Large intestine (tissue), 3 donors: ENCODE measurements at regions not wholly inside any gene's neighbourhood (a gene's known extent, or its start where the extent isn't known, plus 50 kb on each side); places are given as distances from the start of the nearest gene placed in this dataset.

Experiments used
- DNase-seq, 2 donors: peaks; one replicate each; pipeline versions ENCODE4 v3.0.0 to v3.0.0-alpha.2; 2013
- H3K27ac ChIP-seq: one replicate; pipeline ENCODE4 v1.5.1; 2013; ENCODE audit warnings: low read length
- H3K27me3 ChIP-seq: 2 replicates; pipeline ENCODE4 v1.6.1; 2013; ENCODE audit warnings: low read length; ENCODE audit not compliant: control insufficient read depth, insufficient read depth
- H3K36me3 ChIP-seq: 2 replicates; pipeline ENCODE4 v1.6.1; 2013; ENCODE audit warnings: low read length; ENCODE audit not compliant: control insufficient read depth, insufficient read depth
- H3K4me1 ChIP-seq: one replicate; pipeline ENCODE4 v1.6.1; 2013; ENCODE audit warnings: low read length; ENCODE audit not compliant: control insufficient read depth, insufficient read depth
- H3K4me3 ChIP-seq: one replicate; pipeline ENCODE4 v1.5.1; 2013; ENCODE audit warnings: low read length
- H3K9me3 ChIP-seq: one replicate; pipeline ENCODE4 v1.6.1; 2013; ENCODE audit warnings: mild to moderate bottlenecking, low read depth, low read length, moderate library complexity; ENCODE audit not compliant: control insufficient read depth
- WGBS: methylation state at CpG from one replicate; pipeline ENCODE4 v1.1.5; 2013; ENCODE audit warnings: low lambda C conversion rate; ENCODE audit not compliant: insufficient coverage; 5-methylcytosine and 5-hydroxymethylcytosine counted together

DNA sequence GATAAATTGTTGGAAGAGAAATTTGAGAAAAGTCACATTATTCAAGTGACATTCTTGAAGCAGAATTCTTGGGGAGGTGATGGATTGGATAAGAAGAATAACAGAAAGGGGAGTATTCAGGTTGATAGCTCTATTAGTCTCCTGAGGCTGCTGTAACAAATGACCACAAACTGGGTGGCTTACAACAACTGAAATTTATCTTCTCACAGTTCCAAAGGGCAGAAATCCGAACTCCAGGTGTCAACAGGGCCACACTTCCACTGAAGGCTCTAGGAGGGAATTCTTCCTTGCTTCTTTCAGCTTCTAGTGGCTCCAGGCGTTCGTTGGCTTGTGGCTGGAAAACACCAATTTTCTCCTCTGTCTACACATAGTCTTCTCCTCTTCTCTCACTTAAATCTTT lies 99.8 kb downstream of the TES start:
- no peaks in the 10 kb centered on the region for H3K36me3 ChIP-seq
- no peaks in the 10 kb centered on the region for H3K4me1 ChIP-seq
- H3K27ac ChIP-seq: no peak overlapping the region
- no peak overlapping the region for H3K4me3 ChIP-seq
- DNase-seq: no peak
- no CpG with 5 or more reads among the region's 3 CpGs for WGBS
- no peaks in the 10 kb centered on the region for H3K27me3 ChIP-seq
- no peaks in the 10 kb centered on the region for H3K9me3 ChIP-seq

DNA sequence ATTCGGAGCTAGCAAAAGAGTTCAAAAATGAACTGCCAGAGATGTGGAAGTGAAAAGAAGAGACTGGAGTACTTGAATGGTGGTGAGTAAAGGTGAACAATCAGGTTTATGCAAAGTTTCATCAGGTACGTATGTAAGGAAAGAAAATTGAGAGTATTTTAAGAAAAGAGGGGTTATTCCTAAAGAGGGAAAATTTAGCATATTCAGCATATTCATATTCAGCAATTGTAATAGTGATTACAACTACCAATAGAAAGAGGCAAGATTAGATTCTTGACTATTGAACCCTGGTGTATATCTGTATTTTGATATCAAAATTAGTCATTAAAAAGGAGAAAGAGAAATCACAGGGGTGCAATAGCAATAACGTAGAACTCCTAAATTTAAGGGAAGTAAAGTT lies 100.9 kb downstream of the TES start:
- H3K9me3 ChIP-seq: no peaks in the 10 kb centered on the region
- no peaks in the 10 kb centered on the region for H3K4me1 ChIP-seq
- WGBS: 92% methylated on average over 3 of the region's 3 CpGs
- H3K36me3 ChIP-seq: no peaks in the 10 kb centered on the region
- no peak overlapping the region for H3K27ac ChIP-seq
- DNase-seq: no peak
- no peak overlapping the region for H3K4me3 ChIP-seq
- no peaks in the 10 kb centered on the region for H3K27me3 ChIP-seq

GRCh38 chr7:116311816-116312471 lies 101.6 kb downstream of the TES start:
- no peak for DNase-seq
- no peaks in the 10 kb centered on the region for H3K36me3 ChIP-seq
- no peak overlapping the region for H3K27ac ChIP-seq
- no peaks in the 10 kb centered on the region for H3K9me3 ChIP-seq
- no peaks in the 10 kb centered on the region for H3K27me3 ChIP-seq
- no peak overlapping the region for H3K4me3 ChIP-seq
- H3K4me1 ChIP-seq: no peaks in the 10 kb centered on the region
- 89% methylated on average over 1 of the region's 3 CpGs for WGBS

GRCh38 chr7:116315293-116315692 lies 105.0 kb downstream of the TES start:
- no peaks in the 10 kb centered on the region for H3K27me3 ChIP-seq
- no peak for DNase-seq
- H3K4me3 ChIP-seq: no peak overlapping the region
- H3K36me3 ChIP-seq: no peaks in the 10 kb centered on the region
- WGBS: no CpG with 5 or more reads among the region's 6 CpGs
- H3K9me3 ChIP-seq: peaks cover 4% of the 10 kb centered on the region
- no peaks in the 10 kb centered on the region for H3K4me1 ChIP-seq
- H3K27ac ChIP-seq: no peak overlapping the region

DNA sequence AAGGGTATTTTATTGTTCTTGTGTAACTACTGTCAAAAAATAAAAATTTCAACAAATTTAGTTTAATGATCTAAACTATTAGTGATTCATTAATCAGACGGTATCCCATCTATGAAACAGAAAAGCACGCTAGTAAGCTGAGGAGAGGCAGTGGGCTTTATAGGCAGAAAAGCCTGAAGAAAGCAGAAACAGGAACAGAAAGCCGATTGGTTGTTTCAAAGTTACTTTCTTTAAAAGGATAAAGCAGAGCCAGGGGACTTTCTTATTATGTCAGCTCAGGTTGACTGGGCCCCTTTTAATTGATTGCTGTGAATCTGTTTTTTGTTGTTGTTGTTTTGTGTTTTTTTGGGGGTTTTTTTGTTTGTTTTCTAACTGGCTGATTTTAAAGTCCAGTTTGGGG lies 105.5 kb downstream of the TES start:
- peaks cover 4% of the 10 kb centered on the region for H3K9me3 ChIP-seq
- no peaks in the 10 kb centered on the region for H3K36me3 ChIP-seq
- no peak overlapping the region for H3K4me3 ChIP-seq
- no peak for DNase-seq
- 89% methylated on average over 2 of the region's 3 CpGs for WGBS
- H3K4me1 ChIP-seq: no peaks in the 10 kb centered on the region
- H3K27me3 ChIP-seq: no peaks in the 10 kb centered on the region
- H3K27ac ChIP-seq: no peak overlapping the region

GRCh38 chr7:116316838-116317628 lies 106.7 kb downstream of the TES start:
- Histone ChIP-seq H3K27ac (no peak overlapping the region), H3K4me3 (no peak overlapping the region), H3K4me1 (no peaks in the 10 kb centered on the region), H3K36me3 (no peaks in the 10 kb centered on the region), H3K27me3 (no peaks in the 10 kb centered on the region), H3K9me3 (peaks cover 4% of the 10 kb centered on the region)
- no CpG with 5 or more reads among the region's 7 CpGs for WGBS
- DNase-seq: peak in 1 of 2 donors; percentile 14

GRCh38 chr7:116317907-116318306 lies 107.6 kb downstream of the TES start:
- Histone ChIP-seq H3K9me3 (peaks cover 4% of the 10 kb centered on the region), H3K27me3 (no peaks in the 10 kb centered on the region), H3K4me3 (no peak overlapping the region), H3K4me1 (no peaks in the 10 kb centered on the region), H3K36me3 (no peaks in the 10 kb centered on the region), H3K27ac (no peak overlapping the region)
- no peak for DNase-seq
- WGBS: 90% methylated on average over 2 of the region's 4 CpGs

- Histone ChIP-seq H3K27ac (no peak overlapping the region), H3K36me3 (no peaks in the 10 kb centered on the region), H3K9me3 (peaks cover 4% of the 10 kb centered on the region), H3K27me3 (no peaks in the 10 kb centered on the region), H3K4me1 (no peaks in the 10 kb centered on the region), H3K4me3 (no peak overlapping the region)
- no peak for DNase-seq
- WGBS: 100% methylated on average over 2 of the region's 2 CpGs
Measured at GRCh38 chr7:116322541-116322940, 112.2 kb downstream of the TES start.

- Histone ChIP-seq H3K36me3 (no peaks in the 10 kb centered on the region), H3K27me3 (no peaks in the 10 kb centered on the region), H3K4me3 (no peak overlapping the region), H3K9me3 (peaks cover 2% of the 10 kb centered on the region), H3K27ac (no peak overlapping the region), H3K4me1 (no peaks in the 10 kb centered on the region)
- no peak for DNase-seq
- no CpG with 5 or more reads among the region's 2 CpGs for WGBS
Measured at GRCh38 chr7:116324582-116324981, 114.2 kb downstream of the TES start.

DNA sequence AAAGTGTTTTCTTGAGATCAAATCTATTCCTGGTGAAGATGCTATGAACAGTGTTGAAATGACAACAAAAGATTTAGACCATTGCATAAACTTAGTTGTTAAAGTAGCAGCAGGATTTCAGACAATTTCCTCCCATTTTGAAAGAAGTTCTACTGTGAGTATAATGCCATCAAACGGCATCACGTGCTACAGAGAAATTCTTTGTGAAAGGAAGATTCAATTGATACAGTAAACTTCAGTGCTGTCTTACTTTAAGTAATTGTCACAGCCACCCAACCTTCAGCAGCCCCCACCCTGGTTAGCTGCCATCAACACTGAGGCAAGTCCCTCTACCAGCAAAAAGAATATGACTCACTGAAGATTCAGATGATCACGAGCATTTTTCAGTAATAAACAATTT lies 115.2 kb downstream of the TES start:
- no peak for DNase-seq
- WGBS: 100% methylated on average over 1 of the region's 3 CpGs
- H3K9me3 ChIP-seq: no peaks in the 10 kb centered on the region
- no peak overlapping the region for H3K27ac ChIP-seq
- no peak overlapping the region for H3K4me3 ChIP-seq
- H3K36me3 ChIP-seq: no peaks in the 10 kb centered on the region
- H3K4me1 ChIP-seq: no peaks in the 10 kb centered on the region
- no peaks in the 10 kb centered on the region for H3K27me3 ChIP-seq

GRCh38 chr7:116327135-116327534 lies 116.8 kb downstream of the TES start:
- Histone ChIP-seq H3K36me3 (no peaks in the 10 kb centered on the region), H3K27ac (no peak overlapping the region), H3K9me3 (no peaks in the 10 kb centered on the region), H3K4me1 (no peaks in the 10 kb centered on the region), H3K4me3 (no peak overlapping the region), H3K27me3 (no peaks in the 10 kb centered on the region)
- DNase-seq: no peak
- WGBS: no CpG with 5 or more reads among the region's 4 CpGs
